ENCODE measurements at regions not wholly inside any gene's neighbourhood (a gene's known extent, or its start where the extent isn't known, plus 50 kb on each side); places are given as distances from the start of the nearest gene placed in this dataset.

- H3K36me3 ChIP-seq (ENCODE audit: control insufficient read depth in 4 of 4, insufficient read depth in 3 of 4, low read depth in 1 of 4, low read length in 3 of 4) = no peaks in the 10 kb centered on the region
- TF ChIP-seq ZBTB33 (IDR thresholded peaks at IDR 0.05) (no peak), FOXA1 (IDR thresholded peaks at IDR 0.05) (no peak), YY1 (IDR thresholded peaks at IDR 0.05) (no peak), NR2F2 (IDR thresholded peaks at IDR 0.05) (no peak), GABPA (IDR thresholded peaks at IDR 0.05 in 1 of 2, conservative IDR thresholded peaks at IDR 0.05 in 1 of 2) (no peak), EGR1 (IDR thresholded peaks at IDR 0.05; ENCODE audit: low read depth in 2 of 2) (no peak), ATF3 (IDR thresholded peaks at IDR 0.05) (no peak), HNF4A (conservative IDR thresholded peaks at IDR 0.05) (no peak), REST (IDR thresholded peaks at IDR 0.05) (no peak), SP1 (IDR thresholded peaks at IDR 0.05) (no peak), RAD21 (IDR thresholded peaks at IDR 0.05) (no peak), HNF4G (IDR thresholded peaks at IDR 0.05) (no peak), CTCF (IDR thresholded peaks at IDR 0.05; ENCODE audit: low read depth, low read length, missing input control) (no peak), FOXA2 (IDR thresholded peaks at IDR 0.05) (no peak), TAF1 (conservative IDR thresholded peaks at IDR 0.05) (no peak), JUND (IDR thresholded peaks at IDR 0.05) (no peak), RXRA (IDR thresholded peaks at IDR 0.05) (no peak), MAX (IDR thresholded peaks at IDR 0.05) (no peak)
- H3K27ac ChIP-seq (ENCODE audit: low read depth in 1 of 2, low read length in 2 of 2) = no peak overlapping the region
- H3K9me3 ChIP-seq (ENCODE audit: control insufficient read depth in 4 of 4, low read length in 3 of 4) = no peaks in the 10 kb centered on the region
- H3K27me3 ChIP-seq (ENCODE audit: control insufficient read depth in 4 of 4, insufficient read depth in 4 of 4, low read length in 3 of 4) = no peaks in the 10 kb centered on the region
- no peak overlapping the region for H3K9ac ChIP-seq (ENCODE audit: low read depth in 1 of 2, low read length in 2 of 2)
- WGBS = 80% methylated on average over 6 of the region's 6 CpGs
- no peak overlapping the region for H3K4me3 ChIP-seq (ENCODE audit: low read depth in 1 of 3, low read length in 3 of 3)
- H3K4me1 ChIP-seq (ENCODE audit: control insufficient read depth in 4 of 4, insufficient read depth in 4 of 4, low read length in 3 of 4) = no peaks in the 10 kb centered on the region
- no peak for DNase-seq (ENCODE audit: low spot score)
Observed at GRCh38 chr7:156118248-156118645, 306.0 kb upstream of the SHH start.
